Neuronal stem cell (in vitro differentiated cells): ENCODE measurements at regions not wholly inside any gene's neighbourhood (a gene's known extent, or its start where the extent isn't known, plus 50 kb on each side); places are given as distances from the start of the nearest gene placed in this dataset.
A peak's percentile ranks its signal among the peaks of the same experiment; 100 is the strongest.

Experiments
- DNase-seq: peaks from one replicate; pipeline ENCODE4 v3.0.0-alpha.2; 2013; ENCODE audit warnings: low spot score
- H2AFZ ChIP-seq: one replicate; pipeline ENCODE4 v1.6.1; 2013; ENCODE audit warnings: mild to moderate bottlenecking, low read length, inconsistent platforms
- H2AK5ac ChIP-seq: 2 replicates; pipeline ENCODE4 v1.6.1; 2013; ENCODE audit warnings: low read depth, mild to moderate bottlenecking, inconsistent platforms, low read length, moderate library complexity, mixed read lengths
- H2BK120ac ChIP-seq: 2 replicates; pipeline ENCODE4 v1.6.1; 2013; ENCODE audit warnings: low read depth, mild to moderate bottlenecking, inconsistent platforms, low read length, moderate library complexity, mixed read lengths
- H2BK12ac ChIP-seq: one replicate; pipeline ENCODE4 v1.6.1; 2013; ENCODE audit warnings: low read length, inconsistent platforms
- H2BK15ac ChIP-seq: 2 replicates; pipeline ENCODE4 v1.6.1; 2013; ENCODE audit warnings: mild to moderate bottlenecking, low read length, inconsistent platforms, mixed read lengths
- H2BK5ac ChIP-seq: one replicate; pipeline ENCODE4 v1.6.1; 2013; ENCODE audit warnings: inconsistent platforms, mild to moderate bottlenecking, low read length, moderate library complexity
- H3K14ac ChIP-seq: one replicate; pipeline ENCODE4 v1.6.1; 2013; ENCODE audit warnings: low read length, inconsistent platforms
- H3K18ac ChIP-seq: 2 replicates; pipeline ENCODE4 v1.6.1; 2013; ENCODE audit warnings: low read length, inconsistent platforms
- H3K23ac ChIP-seq: 2 replicates; pipeline ENCODE4 v1.6.1; 2013; ENCODE audit warnings: low read depth, mild to moderate bottlenecking, mixed read lengths, low read length, inconsistent platforms; ENCODE audit not compliant: poor library complexity
- H3K27ac ChIP-seq: replicated peaks from 3 replicates; pipeline ENCODE4 v1.5.1; 2013; ENCODE audit warnings: low read length, inconsistent platforms
- H3K27me3 ChIP-seq, 3 experiments: 2 replicates each; pipeline ENCODE4 v1.6.1; 2013; ENCODE audit warnings: low read length in 3 of 3, mild to moderate bottlenecking in 2 of 3, inconsistent platforms in 1 of 3, low read depth in 1 of 3, mixed read lengths in 1 of 3, moderate library complexity in 1 of 3; ENCODE audit not compliant: control insufficient read depth in 3 of 3, insufficient read depth in 3 of 3
- H3K36me3 ChIP-seq, 2 donors: replicated peaks in 1 of 2; 2 replicates each; pipeline ENCODE4 v1.6.1; 2013; ENCODE audit warnings: low read length in 2 of 2; ENCODE audit not compliant: control insufficient read depth in 2 of 2, insufficient read depth in 2 of 2
- H3K4ac ChIP-seq: 2 replicates; pipeline ENCODE4 v1.6.1; 2013; ENCODE audit warnings: inconsistent platforms, mild to moderate bottlenecking, low read length, moderate library complexity
- H3K4me1 ChIP-seq, 2 donors: 1 replicate in 1 of 2; 2 replicates in 1 of 2; pipeline ENCODE4 v1.6.1; 2013; ENCODE audit warnings: low read length in 2 of 2, low read depth in 1 of 2; ENCODE audit not compliant: control insufficient read depth in 2 of 2, insufficient read depth in 1 of 2
- H3K4me2 ChIP-seq: one replicate; pipeline ENCODE4 v1.6.1; 2013; ENCODE audit warnings: mild to moderate bottlenecking, low read length, inconsistent platforms; ENCODE audit not compliant: insufficient read depth, poor library complexity, severe bottlenecking
- H3K4me3 ChIP-seq, 2 donors: 2 replicates each; pipeline ENCODE4 v1.5.1; 2013; ENCODE audit warnings: low read length in 2 of 2, mild to moderate bottlenecking in 2 of 2, inconsistent platforms in 1 of 2, moderate library complexity in 1 of 2
- H3K79me1 ChIP-seq: one replicate; pipeline ENCODE4 v1.6.1; 2013; ENCODE audit warnings: low read depth, mild to moderate bottlenecking, inconsistent platforms, low read length, moderate library complexity
- H3K9ac ChIP-seq: one replicate; pipeline ENCODE4 v1.6.1; 2013; ENCODE audit warnings: mild to moderate bottlenecking, low read depth, low read length, inconsistent platforms; ENCODE audit not compliant: poor library complexity
- H3K9me3 ChIP-seq, 2 donors: replicated peaks in 1 of 2; 2 replicates each; pipeline versions ENCODE3 to v1.6.1; 2013; ENCODE audit warnings: low read length in 2 of 2, mild to moderate bottlenecking in 2 of 2, inconsistent platforms in 1 of 2, low read depth in 1 of 2, mixed read lengths in 1 of 2, moderate library complexity in 1 of 2; ENCODE audit not compliant: control insufficient read depth in 2 of 2, insufficient read depth in 1 of 2
- H4K8ac ChIP-seq: one replicate; pipeline ENCODE4 v1.6.1; 2013; ENCODE audit warnings: low read depth, mild to moderate bottlenecking, inconsistent platforms, low read length, moderate library complexity
- H4K91ac ChIP-seq: one replicate; pipeline ENCODE4 v1.6.1; 2013; ENCODE audit warnings: low read length, low read depth, mild to moderate bottlenecking, inconsistent platforms; ENCODE audit not compliant: poor library complexity
- WGBS, 2 donors: extraction: QIAGEN DNeasy Blood & Tissue Kit; methylation state at CpG; one replicate each; pipeline ENCODE4 v1.1.7; 2013; ENCODE audit warnings: missing lambda C conversion rate in 2 of 2, mixed read lengths in 1 of 2; ENCODE audit not compliant: insufficient read length in 2 of 2, insufficient replicate concordance in 1 of 2; ENCODE audit errors: extremely low coverage in 2 of 2; 5-methylcytosine and 5-hydroxymethylcytosine counted together

- Histone ChIP-seq H3K4me3 (no peak overlapping the region), H3K27me3 (peaks cover 0 to 7% (median 0%) of the 10 kb centered on the region in 3 experiments), H3K4me1 (peaks cover 0 to 6% of the 10 kb centered on the region in 2 donors), H3K9ac (no peak overlapping the region), H3K79me1 (no peaks in the 10 kb centered on the region), H3K23ac (no peak overlapping the region), H2BK12ac (no peak overlapping the region), H2BK15ac (no peak overlapping the region), H3K14ac (no peak overlapping the region), H3K4me2 (no peak overlapping the region), H3K4ac (no peak overlapping the region), H3K9me3 (no peaks in the 10 kb centered on the region), H3K36me3 (no peaks in the 10 kb centered on the region), H3K18ac (peak overlapping the region; percentile 25), H4K8ac (no peak overlapping the region), H2BK120ac (no peak overlapping the region), H2BK5ac (no peak overlapping the region), H2AFZ (no peak overlapping the region), H4K91ac (no peak overlapping the region), H3K27ac (no peak overlapping the region), H2AK5ac (no peak overlapping the region)
- no CpG with 5 or more reads among the region's 9 CpGs for WGBS, 2 donors
- DNase-seq, result no peak
Measured at GRCh38 chr2:862731-863466, 87.8 kb upstream of the SNTG2 start.

GRCh38 chr2:862355-862687 is 88.3 kb upstream of the SNTG2 start:
- Histone ChIP-seq H3K18ac (peak overlapping the region; percentile 29), H2BK5ac (no peak overlapping the region), H2BK15ac (no peak overlapping the region), H3K4me3 (no peak overlapping the region), H3K4ac (no peak overlapping the region), H3K9me3 (no peaks in the 10 kb centered on the region), H3K9ac (no peak overlapping the region), H3K4me1 (peaks cover 0 to 6% of the 10 kb centered on the region in 2 donors), H3K27me3 (peaks cover 0 to 7% (median 0%) of the 10 kb centered on the region in 3 experiments), H2BK120ac (no peak overlapping the region), H4K91ac (no peak overlapping the region), H4K8ac (no peak overlapping the region), H3K4me2 (no peak overlapping the region), H3K79me1 (no peaks in the 10 kb centered on the region), H3K23ac (no peak overlapping the region), H3K14ac (no peak overlapping the region), H3K36me3 (no peaks in the 10 kb centered on the region), H2AFZ (no peak overlapping the region), H2AK5ac (peak overlapping the region; percentile 51), H3K27ac (no peak overlapping the region), H2BK12ac (no peak overlapping the region)
- no peak for DNase-seq
- no CpG with 5 or more reads among the region's 17 CpGs for WGBS, 2 donors

GRCh38 chr2:861655-862354 is 88.8 kb upstream of the SNTG2 start:
- Histone ChIP-seq H3K27ac (no peak overlapping the region), H3K36me3 (no peaks in the 10 kb centered on the region), H4K8ac (no peak overlapping the region), H3K23ac (no peak overlapping the region), H2BK12ac (no peak overlapping the region), H3K9me3 (no peaks in the 10 kb centered on the region), H3K9ac (no peak overlapping the region), H3K4me2 (no peak overlapping the region), H2BK5ac (no peak overlapping the region), H2BK15ac (no peak overlapping the region), H3K18ac (peak overlapping the region; percentile 29), H3K27me3 (peaks cover 0 to 7% (median 0%) of the 10 kb centered on the region in 3 experiments), H2AK5ac (peak overlapping the region; percentile 51), H3K4me1 (peaks cover 0 to 6% of the 10 kb centered on the region in 2 donors), H3K4ac (no peak overlapping the region), H3K4me3 (no peak overlapping the region), H4K91ac (no peak overlapping the region), H2AFZ (no peak overlapping the region), H3K79me1 (no peaks in the 10 kb centered on the region), H3K14ac (no peak overlapping the region), H2BK120ac (no peak overlapping the region)
- no CpG with 5 or more reads among the region's 24 CpGs for WGBS, 2 donors
- DNase-seq, result no peak

- Histone ChIP-seq H3K9me3 (no peaks in the 10 kb centered on the region), H4K91ac (no peak overlapping the region), H2BK120ac (no peak overlapping the region), H3K18ac (no peak overlapping the region), H3K4me1 (peaks cover 0 to 2% of the 10 kb centered on the region in 2 donors), H3K4me2 (no peak overlapping the region), H2BK15ac (no peak overlapping the region), H2BK5ac (no peak overlapping the region), H3K23ac (no peak overlapping the region), H3K9ac (no peak overlapping the region), H3K4me3 (no peak overlapping the region), H2BK12ac (no peak overlapping the region), H2AFZ (no peak overlapping the region), H4K8ac (no peak overlapping the region), H3K36me3 (no peaks in the 10 kb centered on the region), H3K4ac (no peak overlapping the region), H2AK5ac (no peak overlapping the region), H3K79me1 (no peaks in the 10 kb centered on the region), H3K14ac (no peak overlapping the region), H3K27me3 (peaks cover 0 to 7% (median 0%) of the 10 kb centered on the region in 3 experiments), H3K27ac (no peak overlapping the region)
- no CpG with 5 or more reads among the region's 14 CpGs for WGBS, 2 donors
- DNase-seq, result no peak
Measured at GRCh38 chr2:860259-860855, 90.3 kb upstream of the SNTG2 start.
